COLO668 (cell line): ENCODE measurements at regions not wholly inside any gene's neighbourhood (a gene's known extent, or its start where the extent isn't known, plus 50 kb on each side); places are given as distances from the start of the nearest gene placed in this dataset.

Experiments used
- DNase-seq: peaks from one replicate; lab custom pipeline; 2025; ENCODE audit not compliant: unreplicated experiment; lab: John Stamatoyannopoulos, UW

DNA sequence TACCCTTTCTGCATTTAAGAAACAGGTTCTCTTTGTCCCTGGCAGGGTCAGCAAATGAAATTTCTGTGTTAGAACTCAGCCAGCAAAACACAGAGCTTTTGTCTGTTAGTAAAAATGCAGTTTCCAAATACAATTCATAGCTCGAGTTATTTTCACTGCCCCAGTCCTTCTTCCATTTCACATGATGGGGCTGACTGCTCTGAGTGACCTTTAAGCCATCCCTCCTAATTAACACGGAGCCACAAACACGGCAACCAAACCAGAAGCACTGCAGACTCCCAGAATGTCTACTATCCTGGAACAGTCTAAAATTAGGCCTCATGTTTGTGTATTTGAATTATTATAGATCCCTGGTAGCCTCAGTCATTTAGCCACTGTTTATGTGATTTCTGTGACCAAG, 99.1 kb upstream of the RGS4 start:
- DNase-seq: no peak

DNA sequence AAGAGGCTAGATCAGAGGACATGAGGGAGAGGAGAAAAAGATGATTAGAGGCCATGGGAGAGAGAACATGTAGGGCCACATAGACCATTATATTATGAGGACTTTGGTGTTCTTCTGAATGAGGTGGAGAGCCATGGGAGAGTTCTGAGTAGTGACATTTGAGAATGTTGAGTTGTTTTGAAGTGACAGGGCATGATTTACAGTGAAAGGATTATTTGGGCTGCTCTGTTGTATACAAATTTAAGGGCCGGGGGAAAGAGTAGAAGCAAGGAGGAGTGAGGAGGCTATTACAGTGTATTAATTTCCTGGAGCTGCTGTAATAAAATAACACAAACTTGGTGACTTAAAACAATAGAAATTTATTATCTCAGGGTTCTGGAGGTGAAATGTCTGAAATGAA, 102.5 kb upstream of the RGS4 start:
- no peak for DNase-seq

DNA sequence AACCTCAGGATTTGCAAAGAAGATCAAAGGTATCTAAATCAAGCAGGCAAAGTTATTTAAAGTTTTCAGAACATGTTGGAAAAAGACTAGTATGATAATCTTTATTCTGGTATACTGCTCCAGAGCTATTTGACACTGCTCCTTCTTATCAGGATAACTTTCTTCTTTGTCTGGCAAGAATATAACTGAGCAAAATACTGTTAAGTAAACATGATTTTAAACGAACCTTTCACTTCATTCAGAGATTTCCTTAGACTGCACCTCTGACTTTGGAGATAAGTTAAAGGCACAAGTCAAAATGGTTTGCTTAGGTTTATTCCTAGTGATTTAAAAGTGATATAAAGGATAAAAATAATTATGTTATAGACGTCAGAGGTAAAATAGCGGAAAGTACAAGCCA, 103.9 kb upstream of the CCDC190 start:
- no peak for DNase-seq

DNA sequence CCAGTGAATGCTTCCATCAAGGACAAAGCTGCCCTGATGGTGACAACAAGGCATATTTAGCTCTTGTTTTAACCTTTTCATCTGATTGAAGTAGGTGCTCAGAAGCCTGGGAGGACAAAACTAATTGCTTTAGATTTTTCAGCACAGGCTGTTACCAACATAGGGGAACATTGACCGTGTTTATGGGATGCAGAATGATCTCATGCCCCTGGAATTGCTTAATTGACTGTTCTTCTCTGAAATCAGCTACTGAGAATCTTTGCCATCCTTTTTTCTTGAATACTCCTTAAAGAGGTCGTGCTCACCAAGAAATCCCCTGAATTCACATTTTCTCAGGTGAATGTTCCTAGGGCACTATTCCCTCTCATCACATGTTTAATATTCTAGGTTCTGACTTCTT, 95.9 kb upstream of the CCDC190 start:
- no peak for DNase-seq

DNA sequence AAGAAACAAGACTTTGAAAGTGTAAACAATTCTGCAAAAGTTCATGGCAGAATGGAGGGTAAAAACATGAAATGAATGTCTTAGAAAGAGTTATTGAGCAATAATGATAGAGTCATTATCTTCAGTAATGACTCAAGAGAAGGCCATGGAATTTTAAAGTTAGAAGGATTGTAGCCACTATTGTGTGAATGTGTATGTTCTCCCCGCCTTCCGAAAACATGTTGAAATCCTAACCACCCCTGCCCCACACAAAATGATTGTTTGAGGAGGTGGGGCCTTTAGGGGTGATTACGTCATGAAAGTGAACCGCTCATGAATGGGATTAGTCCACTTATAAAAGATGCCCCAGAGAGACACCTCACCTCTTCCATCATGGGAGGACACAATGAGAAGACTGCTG, 93.8 kb upstream of the CCDC190 start:
- DNase-seq: no peak

DNA sequence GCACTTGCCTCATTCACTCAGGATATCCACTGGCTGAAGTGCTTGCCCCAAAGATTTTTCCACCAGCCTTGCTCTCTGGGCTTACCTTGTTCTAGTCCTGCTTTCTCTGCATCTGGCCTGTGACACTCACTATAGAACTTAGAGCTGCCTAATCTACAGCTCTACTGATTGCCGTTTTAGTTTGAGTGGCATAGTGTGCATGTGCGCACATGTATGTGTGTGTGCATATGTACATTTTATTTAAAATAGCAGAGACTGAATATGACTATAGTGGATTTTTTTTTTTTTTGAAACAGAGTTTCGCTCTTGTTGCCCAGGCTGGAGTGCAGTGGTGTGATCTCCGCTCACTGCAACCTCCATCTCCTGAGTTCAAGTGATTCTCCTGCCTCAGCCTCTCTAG, 92.0 kb upstream of the CCDC190 start:
- DNase-seq: no peak

DNA sequence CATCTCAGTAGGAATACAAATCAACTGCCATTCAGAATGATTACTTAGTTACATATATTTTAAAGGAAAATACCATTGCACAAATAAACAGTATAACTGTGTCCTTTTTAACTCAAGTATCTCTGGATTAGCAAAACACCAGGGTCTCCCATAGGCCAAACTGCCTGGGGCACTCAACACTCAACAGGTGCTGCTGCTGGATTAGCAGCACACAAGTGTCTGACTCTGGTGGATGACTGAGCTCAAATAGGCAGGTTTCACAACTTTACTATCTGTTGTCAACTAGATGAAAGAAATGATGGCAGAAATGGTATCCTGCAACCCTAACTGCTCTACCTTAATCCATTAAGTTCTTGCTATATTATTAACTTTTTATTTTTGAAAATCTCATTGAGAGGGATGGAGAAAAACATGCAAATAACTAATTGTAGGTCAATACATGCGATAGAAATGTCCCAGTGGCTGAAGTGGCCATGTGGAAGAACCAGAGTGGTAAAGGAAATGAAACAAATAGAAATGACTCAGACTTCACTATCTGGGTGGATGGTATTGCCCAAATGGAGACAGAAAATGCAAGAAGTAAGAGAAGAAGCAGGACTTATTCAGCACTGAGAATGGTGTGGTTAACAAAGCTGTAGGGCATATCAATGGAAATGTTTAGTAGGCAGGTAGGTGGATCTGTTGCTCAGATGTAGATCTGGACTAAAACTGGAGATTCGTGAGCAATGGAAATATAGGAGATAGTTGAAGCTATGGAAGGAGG, 90.8 kb upstream of the CCDC190 start:
- DNase-seq: peak; percentile 23

DNA sequence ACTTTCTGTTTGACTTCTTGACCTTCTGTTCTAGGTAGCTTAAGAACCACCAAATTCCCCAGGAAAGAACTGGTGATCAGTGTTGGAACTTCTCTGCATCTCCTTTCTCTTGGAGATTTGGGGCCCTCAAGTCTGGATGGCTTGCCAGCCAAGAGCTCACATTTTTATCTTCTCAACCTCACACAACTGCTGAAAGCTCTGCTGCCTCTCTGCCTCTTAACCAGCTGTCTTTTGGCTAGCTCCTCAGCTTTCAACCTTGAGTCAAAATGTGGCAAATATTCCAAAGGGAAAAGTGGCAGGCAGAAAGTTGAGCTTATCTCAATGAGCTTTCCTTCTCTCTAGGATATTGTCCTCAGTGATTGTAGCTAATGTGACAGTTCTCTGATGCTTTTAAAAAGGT, 89.2 kb upstream of the CCDC190 start:
- no peak for DNase-seq

DNA sequence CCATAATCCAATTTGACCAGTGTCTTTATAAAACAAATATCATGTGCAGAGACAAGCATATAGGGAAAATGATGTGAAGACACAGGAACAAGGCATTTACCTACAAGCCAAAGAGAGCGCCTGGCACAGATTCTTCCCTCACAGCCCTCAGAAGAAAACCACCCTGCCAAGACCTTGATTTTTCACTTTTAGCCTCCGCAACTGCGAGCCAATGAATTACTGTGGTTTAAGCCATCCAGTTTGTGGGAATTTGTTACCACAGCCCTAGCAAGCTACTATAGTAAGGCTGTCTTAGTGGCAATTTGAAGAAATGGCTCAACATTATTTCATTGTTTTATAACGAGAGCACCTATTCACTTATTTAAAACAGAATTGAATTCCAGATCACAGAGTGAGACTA, 85.7 kb upstream of the CCDC190 start:
- no peak for DNase-seq

DNA sequence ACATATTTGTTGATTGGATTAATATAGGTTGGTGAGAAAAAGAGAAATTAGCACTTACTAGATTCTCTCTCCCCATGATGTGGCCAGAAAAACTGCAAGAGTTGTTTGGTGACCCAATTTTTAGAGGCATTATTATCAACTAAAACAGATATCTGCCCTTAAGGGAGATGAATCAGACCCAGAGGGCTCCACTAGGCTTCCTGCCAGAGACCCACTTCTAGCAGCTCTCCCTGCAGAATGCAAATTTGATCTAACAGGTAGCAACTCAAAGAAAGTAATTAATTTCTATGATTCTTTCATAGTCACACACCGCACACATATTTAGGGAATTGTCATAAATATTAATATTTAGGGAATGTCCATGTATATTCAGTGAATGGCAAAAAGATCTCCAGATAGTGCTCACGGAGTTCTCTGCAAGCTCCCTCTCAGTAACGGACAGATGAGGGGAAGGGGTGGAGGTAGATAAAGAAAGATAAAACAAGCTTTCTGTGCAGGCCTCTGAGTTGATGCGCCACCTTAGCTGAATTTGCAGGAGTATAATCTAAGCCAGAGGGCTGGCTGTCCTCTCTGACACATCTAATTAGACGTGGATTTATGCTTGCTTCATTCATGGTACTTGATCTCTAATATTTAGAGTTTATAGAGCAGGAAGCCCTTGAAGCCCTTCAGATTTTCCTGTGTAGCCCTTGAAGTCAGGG, 84.1 kb upstream of the CCDC190 start:
- DNase-seq: no peak

DNA sequence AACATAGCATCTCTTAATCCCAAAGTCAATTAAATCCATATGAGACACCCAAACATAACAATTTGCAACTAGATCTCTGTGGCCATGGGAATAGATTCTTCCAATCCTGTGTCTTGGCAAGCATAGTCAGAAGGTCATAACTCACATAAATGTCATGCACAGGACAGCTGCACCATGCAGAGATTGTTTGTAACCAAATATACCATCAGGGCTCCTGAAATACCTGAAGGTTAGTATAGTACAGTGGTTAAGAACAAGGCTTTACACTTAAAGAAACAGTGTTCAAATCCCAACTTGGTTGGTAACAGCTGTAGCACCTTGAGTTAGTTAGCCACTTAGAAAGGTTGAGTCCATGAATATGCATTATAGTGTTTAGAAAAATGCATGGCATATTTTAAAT, 82.6 kb upstream of the CCDC190 start:
- DNase-seq: no peak

DNA sequence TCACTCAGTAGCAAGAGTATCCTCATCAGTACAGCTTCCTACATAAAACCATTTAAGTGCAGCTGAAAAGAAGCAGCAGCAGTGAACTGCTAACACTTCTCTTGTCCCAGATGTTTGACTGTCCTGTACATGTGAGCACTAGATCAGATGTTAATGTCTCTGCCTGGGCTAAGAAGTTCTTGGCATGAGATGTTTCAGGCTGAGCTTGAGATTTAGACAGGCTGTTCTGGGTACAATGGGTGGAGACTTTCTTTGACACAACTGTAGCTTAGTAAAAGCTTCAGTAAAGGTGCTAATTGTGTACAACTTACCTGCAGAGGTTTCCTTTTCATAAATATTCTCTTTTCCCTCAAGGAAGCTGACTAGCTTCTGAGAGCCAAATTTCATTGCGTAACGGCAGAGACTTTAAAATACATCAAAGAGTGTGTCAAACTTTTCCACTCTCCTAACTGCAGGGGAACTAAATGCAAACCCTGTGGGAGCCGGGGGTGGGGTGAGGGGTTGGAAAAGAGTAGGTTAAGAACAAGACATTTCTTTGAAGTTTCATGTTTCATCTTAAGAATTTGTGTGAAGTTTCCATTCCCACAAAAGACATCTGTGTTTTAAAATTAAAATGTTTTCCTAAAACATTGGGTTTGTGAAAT, 82.1 kb upstream of the CCDC190 start:
- no peak for DNase-seq

DNA sequence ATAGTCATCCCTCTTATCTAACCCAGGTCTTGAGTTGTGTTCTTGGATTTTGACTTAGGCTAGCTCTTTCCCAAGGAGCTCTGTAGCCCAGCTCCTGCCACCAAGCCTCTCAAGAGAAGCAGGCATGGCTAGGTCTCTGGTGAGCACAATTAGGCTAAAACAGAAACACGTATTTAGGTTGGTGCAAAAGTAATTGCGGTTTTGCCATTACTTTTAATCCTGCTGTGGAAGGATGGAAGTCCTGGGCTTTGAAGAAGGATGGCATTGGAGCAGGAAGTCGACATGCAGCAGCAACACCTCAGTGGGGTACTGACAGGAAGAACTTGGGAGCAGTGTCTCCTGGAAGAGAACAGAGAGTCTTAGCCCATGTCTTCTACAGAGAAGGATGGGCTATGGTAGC, 80.0 kb upstream of the CCDC190 start:
- no peak for DNase-seq

DNA sequence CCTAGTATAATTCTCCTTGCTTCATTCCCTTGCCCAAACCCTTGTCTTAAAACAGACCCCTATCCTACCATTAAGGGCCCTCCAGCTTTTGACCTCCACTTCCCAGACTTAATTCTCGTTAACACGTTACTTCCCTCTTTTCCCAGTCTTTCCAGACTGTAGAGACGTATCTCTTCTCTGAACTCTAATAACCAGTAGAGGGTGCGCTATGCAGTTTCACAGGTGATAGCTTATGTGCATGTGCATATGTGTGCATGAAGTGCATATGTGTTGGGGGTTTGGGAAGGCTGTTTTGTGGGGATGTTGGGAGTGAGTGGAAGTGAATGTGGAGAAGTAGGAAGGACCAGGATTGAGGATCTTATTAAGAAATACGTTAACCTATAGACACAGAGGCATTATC, 78.1 kb upstream of the CCDC190 start:
- DNase-seq: no peak

DNA sequence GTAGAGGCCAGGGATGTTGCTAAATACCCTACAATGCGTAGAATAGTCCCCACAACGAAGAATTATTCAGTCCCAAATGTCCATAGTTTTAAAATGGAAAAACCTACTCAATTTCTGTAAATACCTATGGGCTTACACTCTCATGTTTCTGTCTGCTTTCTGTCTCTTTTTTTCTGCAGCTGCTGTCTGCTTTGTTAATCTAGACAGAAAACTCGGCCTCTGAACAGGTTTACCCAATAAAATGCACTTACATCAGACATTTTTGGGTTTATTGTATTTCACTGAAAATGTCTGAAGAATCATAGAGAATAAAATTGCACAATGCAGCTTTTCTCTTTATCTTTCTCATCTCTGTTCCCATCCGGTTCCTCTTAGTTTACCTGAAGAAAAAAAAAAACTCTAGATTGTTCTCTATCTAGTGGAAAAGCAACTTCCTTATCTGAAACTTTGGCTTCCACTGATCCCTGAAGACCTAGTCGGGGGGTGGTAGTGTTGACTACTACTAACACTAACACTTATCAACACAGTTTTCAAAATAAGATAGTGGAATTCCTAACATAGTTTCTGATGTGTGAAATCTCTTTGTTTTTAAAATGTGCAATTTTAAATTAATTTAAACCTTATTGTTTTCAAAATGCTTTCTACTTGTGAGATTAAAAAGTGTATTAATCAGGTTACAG, 76.9 kb upstream of the CCDC190 start:
- no peak for DNase-seq

DNA sequence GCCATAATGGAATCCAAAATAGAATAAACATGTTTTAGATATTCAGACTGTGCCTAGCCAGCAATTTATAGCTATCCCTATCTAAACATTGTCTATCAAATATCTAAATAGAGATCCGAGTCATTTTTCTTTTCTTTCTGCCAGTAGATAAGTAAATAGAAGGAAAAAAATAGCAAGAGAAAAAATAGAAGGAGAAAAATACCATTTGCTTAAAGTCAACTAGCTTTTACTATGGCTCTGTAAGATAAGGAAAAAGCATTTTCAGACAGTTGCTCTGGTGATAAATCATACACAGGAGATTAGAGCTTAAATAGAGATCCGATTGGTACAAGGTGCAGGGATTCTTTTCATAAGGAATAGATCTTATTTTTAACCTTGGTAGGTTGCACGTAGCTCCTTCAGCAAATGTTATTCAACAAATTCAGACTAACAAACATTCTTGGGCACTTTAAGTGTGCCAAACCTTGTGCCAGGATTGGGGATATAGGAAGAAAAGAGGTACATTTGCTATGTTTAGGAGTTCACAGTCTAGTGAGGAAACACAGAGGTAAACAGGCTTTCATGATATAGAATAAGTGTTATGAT, 70.1 kb upstream of the CCDC190 start:
- no peak for DNase-seq

DNA sequence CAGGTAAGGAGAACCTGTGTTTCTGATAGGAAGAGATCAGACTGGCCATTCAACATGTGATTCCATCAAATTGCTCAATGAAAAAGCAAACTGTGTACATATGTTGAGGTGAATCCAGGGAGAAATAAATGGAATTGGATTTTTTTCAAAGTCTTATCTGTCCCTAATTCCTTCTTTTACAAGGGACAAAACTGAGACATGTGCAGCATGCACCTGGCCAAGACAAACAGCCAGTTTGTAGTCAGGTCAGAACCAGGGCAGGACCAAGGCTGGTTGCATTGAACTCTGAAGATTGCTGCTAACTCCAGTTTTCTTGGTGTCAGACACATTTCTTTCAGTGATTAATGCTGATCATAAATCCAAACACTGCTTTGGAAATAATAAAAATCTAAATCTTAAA, 69.6 kb upstream of the CCDC190 start:
- DNase-seq: no peak

DNA sequence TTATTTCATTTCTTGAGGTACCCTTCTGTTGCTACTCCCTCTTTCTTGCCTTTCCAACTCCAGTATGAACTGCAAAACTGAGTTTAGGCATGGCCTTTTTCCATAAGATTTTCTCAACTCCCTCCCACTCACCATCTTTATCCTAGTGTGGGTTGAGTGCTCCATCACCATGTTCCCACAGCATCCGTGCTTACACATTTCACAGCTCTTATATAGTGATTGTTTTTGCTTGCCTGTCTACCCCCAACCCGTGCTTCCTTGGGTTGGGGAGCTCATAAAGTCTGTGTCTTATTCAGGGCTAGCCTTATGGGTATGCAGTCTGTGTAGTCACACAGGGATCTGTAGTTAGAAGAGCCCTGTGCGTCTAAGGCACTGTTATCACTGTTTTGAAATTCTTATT, 68.2 kb upstream of the CCDC190 start:
- no peak for DNase-seq

DNA sequence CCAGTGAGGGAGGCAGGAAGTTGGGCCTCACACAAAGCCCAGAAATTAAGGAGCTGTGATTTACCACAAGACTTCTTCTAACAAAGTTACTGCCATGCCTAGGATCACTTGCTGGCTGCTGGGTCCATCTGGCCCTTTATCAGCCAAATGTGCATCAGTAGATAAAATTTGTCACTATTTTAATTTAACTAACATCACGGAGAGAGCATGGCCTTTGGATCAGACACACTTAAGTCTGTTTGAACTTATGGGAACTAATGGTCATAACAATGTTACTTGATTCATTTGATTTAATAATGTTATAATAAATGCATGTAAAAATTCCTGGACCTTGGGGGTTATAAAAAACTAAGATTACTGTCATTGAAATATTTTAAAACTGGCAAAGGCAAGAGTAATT, 67.2 kb upstream of the CCDC190 start:
- DNase-seq: no peak

DNA sequence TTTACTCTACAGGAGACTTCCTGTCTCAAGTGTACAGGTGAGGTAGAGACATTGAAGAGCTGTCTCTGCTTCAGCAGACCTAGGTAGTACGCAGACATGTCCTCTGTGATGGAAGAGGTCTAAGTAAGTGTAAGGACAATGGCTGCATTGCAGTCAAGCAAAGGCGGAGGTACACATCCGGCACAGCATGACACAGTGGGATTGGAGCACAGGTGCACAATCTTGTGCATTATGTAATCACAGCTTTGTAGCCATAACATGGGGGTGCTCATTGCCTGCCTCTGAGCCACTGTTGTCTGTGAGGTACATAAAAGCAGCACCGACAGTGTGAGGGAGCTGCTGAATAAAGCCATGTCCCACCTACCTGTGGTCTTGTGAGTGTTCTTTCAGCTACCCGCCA, 66.4 kb upstream of the CCDC190 start:
- DNase-seq: no peak

DNA sequence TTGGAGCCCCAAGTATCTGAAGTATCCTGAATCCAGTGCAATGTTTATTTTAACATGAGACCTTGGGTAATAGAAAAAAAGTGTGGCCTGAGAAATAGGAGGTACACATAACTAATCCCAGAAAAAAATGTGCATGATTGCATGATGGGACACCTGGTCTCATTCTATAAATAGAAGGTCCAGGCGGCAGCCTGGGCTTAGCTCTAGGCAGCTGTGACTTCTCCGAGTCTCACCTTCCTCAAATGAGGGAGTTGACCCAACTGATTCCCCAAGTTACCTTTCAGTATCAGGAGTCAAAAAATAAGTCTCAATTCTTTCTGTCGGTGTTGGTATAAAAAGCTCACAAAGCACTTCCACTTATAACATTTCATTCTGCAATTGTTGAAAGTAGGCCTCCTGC, 65.9 kb upstream of the CCDC190 start:
- no peak for DNase-seq

DNA sequence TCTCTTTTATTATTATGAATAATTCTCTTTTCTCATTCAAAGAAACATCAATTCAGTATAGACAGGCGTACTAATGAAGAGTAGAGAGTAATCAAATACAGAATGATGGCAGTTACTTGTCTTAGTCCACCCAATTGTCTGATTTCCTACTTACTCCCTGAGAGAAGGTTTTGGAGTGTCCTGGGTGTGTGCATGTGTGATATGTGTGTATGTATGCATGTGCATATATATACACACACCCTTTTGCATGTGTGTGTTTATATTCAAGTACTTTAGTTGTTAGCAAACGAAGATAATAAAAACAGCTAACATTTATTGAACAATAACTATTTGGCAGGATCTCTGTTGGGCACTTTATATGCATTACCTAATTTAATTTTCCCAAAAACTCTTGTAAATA, 63.2 kb upstream of the CCDC190 start:
- no peak for DNase-seq
